Loucy (cell line): ENCODE measurements at regions not wholly inside any gene's neighbourhood (a gene's known extent, or its start where the extent isn't known, plus 50 kb on each side); places are given as distances from the start of the nearest gene placed in this dataset.

Experiments used
- CTCF ChIP-seq: fragments of 200-600 bp; sonication (generic); conservative IDR thresholded peaks from 2 replicates; pipeline ENCODE4 v1.5.1; 2014; ENCODE audit warnings: mild to moderate bottlenecking, antibody characterized with exemption, low read length
- EZH2phosphoT487 ChIP-seq: fragments of 200-600 bp; IDR thresholded peaks from 2 replicates; pipeline ENCODE4 v1.6.1; 2018; ENCODE audit warnings: antibody characterized with exemption, mild to moderate bottlenecking, moderate library complexity, borderline replicate concordance

DNA sequence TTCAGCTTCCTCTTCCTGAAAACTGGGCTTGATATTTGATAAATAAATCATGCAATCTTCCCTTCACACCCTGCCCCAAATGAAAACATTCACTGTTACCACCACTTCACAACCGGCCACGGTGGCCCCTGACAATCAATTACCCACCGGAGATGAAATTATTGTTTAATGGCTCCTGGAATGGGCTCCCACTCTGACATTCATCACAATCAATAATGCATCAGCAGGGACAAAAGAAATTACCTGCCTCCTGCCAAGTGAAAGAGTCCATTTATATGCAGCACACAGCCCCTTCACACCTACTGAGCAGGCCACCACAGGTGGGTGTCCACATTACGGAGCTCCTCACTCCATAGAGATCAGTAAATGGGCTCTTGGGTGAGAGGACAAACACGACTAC, 193.5 kb upstream of the SNX19 start:
- no peak for TF ChIP-seq CTCF
- no peak for TF ChIP-seq EZH2phosphoT487
